Stimulated activated naive CD4-positive, alpha-beta T cell treated with Interleukin-2 at 50 U/mL for 16 hours (primary cell): ENCODE measurements at regions not wholly inside any gene's neighbourhood (a gene's known extent, or its start where the extent isn't known, plus 50 kb on each side); places are given as distances from the start of the nearest gene placed in this dataset.
"Not testable (repeated sequence)": the region's sequence is repeated elsewhere in the genome, so short reads cannot be mapped to it uniquely, and the experiment has no call there.

Experiments
- DNase-seq: peaks from one replicate; lab custom pipeline; 2025; lab: John Stamatoyannopoulos, UW

DNA sequence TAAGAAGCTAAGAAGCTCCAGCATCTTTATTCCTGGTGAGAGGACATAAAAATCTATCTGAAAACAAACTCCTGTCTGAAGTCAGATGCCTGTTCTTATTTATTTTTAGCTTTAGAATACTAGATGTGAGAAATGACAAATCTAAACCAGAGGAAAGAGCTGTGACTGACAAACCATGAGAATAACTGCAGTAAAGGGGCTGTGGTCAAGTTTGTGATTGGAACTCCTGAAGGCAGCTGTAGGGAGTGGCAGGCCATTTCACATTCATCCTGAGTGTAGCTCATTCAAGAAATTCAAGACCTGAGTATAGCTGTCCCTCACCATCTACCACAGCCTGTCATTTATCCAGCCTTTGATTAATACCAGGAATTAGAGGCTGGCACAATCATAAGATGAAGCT is 718.8 kb downstream of the BRINP1 start:
- DNase-seq = no peak

- no peak for DNase-seq
These were observed 717.7 kb downstream of the BRINP1 start for GRCh38 chr9:118651511-118651910.

GRCh38 chr9:118652258-118652657 is 717.0 kb downstream of the BRINP1 start:
- DNase-seq = no peak

GRCh38 chr9:118652912-118653311 is 716.3 kb downstream of the BRINP1 start:
- no peak for DNase-seq

DNA sequence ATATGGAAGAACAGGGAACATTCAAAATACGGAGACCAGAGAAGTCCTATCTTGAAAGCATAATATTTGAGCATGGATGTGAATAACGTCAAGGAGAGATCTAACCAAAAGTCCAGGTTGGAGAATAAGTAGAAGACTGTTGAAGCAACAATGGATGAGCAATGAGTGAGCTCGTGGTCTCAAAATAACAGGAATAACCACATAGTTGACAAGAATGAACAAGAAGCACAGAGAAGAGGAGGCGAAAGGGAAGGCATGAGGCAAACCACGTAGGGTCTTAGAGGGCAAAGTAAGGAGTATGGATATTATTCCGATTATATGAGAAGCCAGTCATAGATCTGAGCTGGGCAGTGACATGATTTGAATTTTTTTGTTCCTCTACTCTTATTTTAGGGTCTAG is 710.2 kb downstream of the BRINP1 start:
- no peak for DNase-seq

GRCh38 chr9:118665226-118665919 is 703.9 kb downstream of the BRINP1 start:
- no peak for DNase-seq

GRCh38 chr9:118670011-118670953 is 699.0 kb downstream of the BRINP1 start:
- no peak for DNase-seq

- DNase-seq = no peak
These were observed 694.3 kb downstream of the BRINP1 start for GRCh38 chr9:118674942-118675341.

DNA sequence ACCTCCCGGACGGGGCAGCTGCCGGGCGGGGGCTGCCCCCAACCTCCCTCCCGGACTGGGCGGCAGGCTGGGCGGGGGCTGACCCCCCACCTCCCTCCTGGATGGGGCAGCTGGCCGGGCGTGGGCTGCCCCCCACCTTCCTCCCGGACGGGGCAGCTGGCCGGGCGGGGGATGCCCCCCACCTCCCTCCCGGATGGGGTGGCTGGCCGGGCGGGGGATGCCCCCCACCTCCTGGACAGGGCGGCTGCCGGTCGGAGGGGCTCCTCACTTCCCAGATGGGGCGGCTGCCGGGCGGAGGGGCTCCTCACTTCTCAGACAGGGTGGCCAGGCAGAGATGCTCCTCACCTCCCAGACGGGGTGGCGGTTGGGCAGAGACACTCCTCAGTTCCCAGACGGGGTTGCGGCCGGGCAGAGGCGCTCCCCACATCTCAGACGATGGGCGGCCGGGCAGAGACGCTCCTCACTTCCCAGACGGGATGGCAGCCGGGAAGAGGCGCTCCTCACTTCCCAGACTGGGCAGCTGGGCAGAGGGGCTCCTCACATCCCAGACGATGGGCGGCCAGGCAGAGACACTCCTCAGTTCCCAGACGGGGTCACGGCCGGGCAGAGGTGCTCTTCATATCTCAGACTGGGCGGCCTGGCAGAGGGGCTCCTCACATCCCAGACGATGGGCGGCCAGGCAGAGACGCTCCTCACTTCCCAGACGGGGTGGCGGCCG is 691.1 kb downstream of the BRINP1 start:
- DNase-seq = not testable (repeated sequence)

GRCh38 chr9:118686959-118687358 is 682.3 kb downstream of the BRINP1 start:
- DNase-seq = no peak

DNA sequence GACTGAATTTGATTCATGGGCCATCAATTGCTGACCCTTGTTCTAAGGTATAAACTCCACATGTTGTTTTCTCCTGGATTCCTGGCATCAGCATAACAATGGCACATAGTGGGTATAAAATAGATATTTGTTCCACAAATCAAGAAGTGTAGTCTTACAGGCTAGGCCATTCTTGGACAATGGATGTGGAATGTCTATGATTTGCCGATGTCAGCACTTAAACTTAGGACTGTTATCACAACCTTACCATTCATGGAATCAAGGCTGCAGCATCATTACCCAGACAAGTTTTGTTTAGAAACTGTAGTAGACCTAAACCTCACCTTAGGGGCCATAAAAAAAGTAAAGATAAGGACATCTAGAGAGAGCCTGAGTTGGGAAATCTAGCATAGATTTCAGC is 680.0 kb downstream of the BRINP1 start:
- no peak for DNase-seq

DNA sequence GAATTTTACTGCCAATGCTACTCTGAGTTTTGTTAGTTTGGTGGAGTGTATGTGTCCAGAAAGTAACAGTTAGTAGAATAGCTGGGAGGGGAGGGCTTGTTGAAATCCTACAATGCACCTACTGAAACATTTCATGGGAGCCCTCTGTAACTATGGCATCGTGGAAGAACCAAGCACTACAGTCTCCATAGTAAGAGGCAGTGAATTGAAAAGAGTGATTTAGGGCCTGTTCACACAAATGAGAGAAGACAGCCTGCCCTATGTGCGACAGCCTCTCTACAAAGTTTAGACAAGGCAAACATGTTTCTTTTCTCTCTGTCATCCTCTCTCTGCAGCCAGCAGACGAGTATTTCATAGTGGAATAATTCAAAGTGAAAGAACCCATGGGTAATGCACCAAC is 676.6 kb downstream of the BRINP1 start:
- no peak for DNase-seq

DNA sequence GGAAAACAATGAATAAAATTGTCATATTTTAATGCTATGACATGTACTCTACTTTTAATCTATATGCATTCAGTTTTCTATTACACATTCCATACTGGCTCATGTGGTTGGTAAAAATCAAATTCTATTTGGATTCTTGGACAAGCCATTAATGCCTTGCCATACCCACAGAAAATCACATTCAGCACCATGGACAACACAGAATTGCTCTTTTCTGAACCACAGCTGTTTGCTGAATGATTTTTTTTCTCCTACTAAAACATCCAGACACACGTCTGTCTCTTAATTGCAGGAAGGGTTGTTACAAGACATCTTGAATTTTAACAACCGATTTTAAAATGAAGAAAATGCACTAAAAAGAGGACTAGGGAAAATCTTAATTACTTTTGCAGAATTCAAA is 675.6 kb downstream of the BRINP1 start:
- no peak for DNase-seq

- not testable (repeated sequence) for DNase-seq
These were observed 674.0 kb downstream of the BRINP1 start for GRCh38 chr9:118695249-118695648.

- DNase-seq = no peak
These were observed 667.2 kb downstream of the BRINP1 start for GRCh38 chr9:118701985-118702384.

DNA sequence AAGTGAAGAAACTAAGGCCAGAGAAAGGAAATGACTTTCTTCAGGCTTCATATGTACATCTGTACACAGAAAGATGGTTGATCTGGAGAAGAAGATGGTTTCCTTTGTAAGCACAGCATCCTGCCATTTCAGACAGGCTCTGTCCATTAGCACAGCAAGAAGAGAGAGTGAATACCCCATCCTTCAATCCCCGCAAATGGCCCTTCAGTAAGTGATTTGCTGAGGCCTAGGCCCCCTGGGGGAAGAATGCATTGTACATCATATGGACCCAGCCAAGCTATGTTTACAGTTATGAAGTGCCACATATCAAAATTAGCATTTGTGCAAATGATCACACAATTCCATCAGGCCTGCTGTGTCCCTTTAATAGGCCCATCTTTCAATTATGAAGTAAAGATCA is 657.4 kb downstream of the BRINP1 start:
- DNase-seq = no peak

DNA sequence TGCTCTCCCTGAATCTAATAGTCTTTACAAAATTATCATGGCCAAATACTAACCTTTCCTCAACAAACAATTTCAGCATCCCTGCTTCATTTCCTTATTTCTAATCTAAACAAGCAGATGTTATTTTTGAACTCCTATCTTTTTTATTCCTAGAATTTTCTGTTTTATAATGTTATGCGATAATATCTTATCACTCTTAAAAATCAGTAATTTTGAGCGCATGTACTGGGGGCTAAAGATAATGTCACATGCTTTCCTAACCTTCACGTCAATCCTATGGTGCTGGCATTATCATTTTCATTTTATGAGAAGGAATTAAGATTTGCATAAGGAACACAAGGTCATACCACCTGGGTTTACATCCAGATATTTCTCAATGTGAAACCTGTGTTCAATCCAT is 648.0 kb downstream of the BRINP1 start:
- DNase-seq = no peak

GRCh38 chr9:118721923-118722322 is 647.3 kb downstream of the BRINP1 start:
- DNase-seq = no peak

DNA sequence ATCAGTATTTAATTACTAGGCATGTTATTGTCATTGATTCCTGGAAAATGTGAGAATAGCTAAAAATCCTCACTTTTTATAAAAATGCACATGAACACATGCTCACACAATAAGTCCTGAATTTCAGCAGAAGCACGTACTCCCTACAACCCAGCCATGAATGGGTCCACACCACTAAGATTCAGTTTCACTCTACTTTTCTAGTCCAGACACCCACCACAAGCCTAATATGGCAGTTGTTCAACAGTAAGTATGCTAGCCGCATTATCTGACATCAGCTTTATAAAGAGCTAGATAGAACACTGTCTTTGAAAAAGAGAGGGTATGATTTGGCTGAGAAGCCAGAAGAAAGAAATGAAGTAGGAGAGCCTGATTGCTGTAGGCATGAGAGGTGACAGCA is 639.3 kb downstream of the BRINP1 start:
- DNase-seq = no peak

DNA sequence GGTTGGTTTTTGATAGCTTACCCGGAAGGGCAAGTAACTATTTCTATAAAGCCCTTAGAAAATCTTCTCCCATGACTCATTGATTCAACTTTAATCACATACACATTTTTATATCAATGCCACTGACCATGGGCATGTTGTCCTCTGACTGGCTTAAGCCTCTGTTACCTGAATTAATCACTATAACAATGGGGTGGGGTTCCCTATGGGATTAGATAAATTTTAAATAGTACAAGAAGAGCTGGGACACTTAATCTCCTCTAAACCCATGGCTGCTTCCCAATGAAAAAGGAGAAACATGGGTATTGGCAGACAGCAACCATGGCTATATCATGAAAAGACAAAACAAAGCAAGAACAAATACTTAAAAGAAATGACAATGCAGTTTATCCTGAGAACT is 636.2 kb downstream of the BRINP1 start:
- no peak for DNase-seq

GRCh38 chr9:118734696-118735095 is 634.5 kb downstream of the BRINP1 start:
- no peak for DNase-seq

GRCh38 chr9:118736406-118736805 is 632.8 kb downstream of the BRINP1 start:
- DNase-seq = no peak
